GM23338 (cell line): ENCODE measurements at regions not wholly inside any gene's neighbourhood (a gene's known extent, or its start where the extent isn't known, plus 50 kb on each side); places are given as distances from the start of the nearest gene placed in this dataset.

Experiments
- ATAC-seq: fragments of 200-7000 bp; cut with Tn5 transposase; 3 replicates; pipeline ENCODE4 v1.9.1; 2020
- DNase-seq: peaks from one replicate; pipeline ENCODE4 v3.0.0-alpha.2; 2015; ENCODE audit warnings: low spot score
- H2AFZ ChIP-seq: fragments of 200-600 bp; sonication (generic); 2 replicates; pipeline ENCODE4 v1.8.0; 2016; ENCODE audit warnings: antibody characterized with exemption, mild to moderate bottlenecking, moderate library complexity
- H3F3A ChIP-seq: fragments of 200-600 bp; sonication (generic); replicated peaks from 2 replicates; pipeline ENCODE4 v1.8.0; 2017; ENCODE audit warnings: antibody characterized with exemption, mixed run types, low read depth
- H3K27ac ChIP-seq: fragments of 200-600 bp; sonication (generic); 2 replicates; pipeline ENCODE4 v1.6.1; 2016; ENCODE audit warnings: low read depth
- H3K27me3 ChIP-seq: fragments of 200-600 bp; sonication (generic); 2 replicates; pipeline ENCODE4 v1.8.0; 2016; ENCODE audit warnings: mild to moderate bottlenecking, mixed run types, moderate library complexity; ENCODE audit not compliant: insufficient read depth
- H3K36me3 ChIP-seq: fragments of 200-600 bp; sonication (generic); 2 replicates; pipeline ENCODE4 v1.8.0; 2016; ENCODE audit warnings: mild to moderate bottlenecking; ENCODE audit not compliant: insufficient read depth
- H3K4me1 ChIP-seq: fragments of 200-600 bp; sonication (generic); 2 replicates; pipeline ENCODE4 v1.8.0; 2016; ENCODE audit warnings: mild to moderate bottlenecking, moderate library complexity; ENCODE audit not compliant: insufficient read depth
- H3K4me2 ChIP-seq: fragments of 200-600 bp; sonication (generic); 2 replicates; pipeline ENCODE4 v1.7.1; 2017; ENCODE audit warnings: mixed run types
- H3K4me3 ChIP-seq: fragments of 200-600 bp; sonication (generic); 2 replicates; pipeline ENCODE4 v1.6.1; 2016; ENCODE audit warnings: mixed run types
- H3K79me2 ChIP-seq: fragments of 200-600 bp; sonication (generic); replicated peaks from 2 replicates; pipeline ENCODE4 v1.8.0; 2017; ENCODE audit warnings: mild to moderate bottlenecking; ENCODE audit not compliant: insufficient read depth
- H3K9me2 ChIP-seq: fragments of 200-600 bp; sonication (generic); 2 replicates; pipeline ENCODE4 v1.8.0; 2017; ENCODE audit not compliant: insufficient read depth
- H4K20me1 ChIP-seq: fragments of 200-600 bp; sonication (generic); replicated peaks from 2 replicates; pipeline ENCODE4 v1.8.0; 2017; ENCODE audit warnings: mild to moderate bottlenecking; ENCODE audit not compliant: insufficient read depth
- H3K27ac Mint-ChIP-seq: 2 replicates; pipeline ENCODE4 v1.8.0; 2020; ENCODE audit warnings: inconsistent platforms, mild to moderate bottlenecking, moderate library complexity, mixed read lengths
- H3K27me3 Mint-ChIP-seq: 3 replicates; pipeline ENCODE4 v1.8.0; 2022; ENCODE audit warnings: low read depth, mild to moderate bottlenecking, moderate library complexity, mixed read lengths, inconsistent platforms; ENCODE audit not compliant: insufficient read depth, poor library complexity
- H3K36me3 Mint-ChIP-seq: 3 replicates; pipeline ENCODE4 v1.8.0; 2021; ENCODE audit warnings: low read depth, mild to moderate bottlenecking, inconsistent platforms, moderate library complexity, mixed read lengths
- H3K4me1 Mint-ChIP-seq: 3 replicates; pipeline ENCODE4 v1.8.0; 2020; ENCODE audit warnings: mild to moderate bottlenecking, inconsistent platforms, mixed read lengths
- H3K4me3 Mint-ChIP-seq: 3 replicates; pipeline ENCODE4 v1.8.0; 2021; ENCODE audit warnings: moderate library complexity, mild to moderate bottlenecking, inconsistent platforms, mixed read lengths
- H3K9me3 Mint-ChIP-seq: 3 replicates; pipeline ENCODE4 v1.8.0; 2020; ENCODE audit warnings: moderate library complexity, mild to moderate bottlenecking, inconsistent platforms, mixed read lengths
- CREB1 ChIP-seq: fragments of 250-450 bp; sonication (Bioruptor Pico); IDR thresholded peaks from 2 replicates; pipeline ENCODE4 v1.5.0; 2020; ENCODE audit warnings: low read depth, mild to moderate bottlenecking, moderate library complexity
- EZH2 ChIP-seq: fragments of 200-600 bp; sonication (generic); IDR thresholded peaks from one replicate; pipeline ENCODE4 v1.8.0; 2017; ENCODE audit warnings: antibody characterized with exemption, mild to moderate bottlenecking, low read depth; ENCODE audit not compliant: unreplicated experiment
- EZH2phosphoT487 ChIP-seq: fragments of 200-600 bp; sonication (generic); IDR thresholded peaks from one replicate; pipeline ENCODE4 v1.8.1; 2018; ENCODE audit warnings: antibody characterized with exemption; ENCODE audit not compliant: unreplicated experiment
- JUNB ChIP-seq: IDR thresholded peaks from one replicate; pipeline ENCODE4 v1.6.1; 2016; ENCODE audit warnings: antibody characterized with exemption; ENCODE audit not compliant: unreplicated experiment
- NANOG ChIP-seq: IDR thresholded peaks from 2 replicates; pipeline ENCODE4 v1.6.1; 2016; ENCODE audit warnings: antibody characterized with exemption, borderline replicate concordance
- POLR2AphosphoS5 ChIP-seq: IDR thresholded peaks from 2 replicates; pipeline ENCODE4 v1.6.1; 2016; ENCODE audit warnings: antibody characterized with exemption, low read depth
- STAT1 ChIP-seq: IDR thresholded peaks from one replicate; pipeline ENCODE4 v1.6.1; 2016; ENCODE audit warnings: antibody characterized with exemption; ENCODE audit not compliant: unreplicated experiment
- ZNF114 ChIP-seq: fragments of 250-450 bp; sonication (Bioruptor Pico); IDR thresholded peaks from 2 replicates; pipeline ENCODE4 v1.5.0; 2020; ENCODE audit warnings: mild to moderate bottlenecking, moderate library complexity
- ZNF331 ChIP-seq: fragments of 250-450 bp; sonication (Bioruptor Pico); IDR thresholded peaks from 2 replicates; pipeline ENCODE4 v1.5.0; 2020; ENCODE audit warnings: low read depth, mild to moderate bottlenecking, moderate library complexity
- TF ChIP-seq, protein P1 (sequence below): IDR thresholded peaks from 2 replicates; pipeline ENCODE4 v1.6.1; 2016; ENCODE audit warnings: antibody characterized with exemption
- TF ChIP-seq, protein P2 (sequence below): IDR thresholded peaks from one replicate; pipeline ENCODE4 v1.6.1; 2018; ENCODE audit warnings: antibody characterized with exemption; ENCODE audit not compliant: unreplicated experiment
- TF ChIP-seq, protein P3 (sequence below): fragments of 250-450 bp; sonication (Bioruptor Pico); IDR thresholded peaks from 2 replicates; pipeline ENCODE4 v1.5.0; 2020; ENCODE audit warnings: mild to moderate bottlenecking, moderate library complexity
- TF ChIP-seq, protein P4 (sequence below), 2 experiments: fragments of 200-600 bp in 1 of 2; sonication (generic) in 1 of 2; conservative IDR thresholded peaks; 2 replicates each; pipeline versions ENCODE4 v1.5.1 to v1.6.1; 2016 to 2017; ENCODE audit warnings: antibody characterized with exemption in 2 of 2, low read depth in 2 of 2, mild to moderate bottlenecking in 2 of 2, moderate library complexity in 1 of 2

DNA sequence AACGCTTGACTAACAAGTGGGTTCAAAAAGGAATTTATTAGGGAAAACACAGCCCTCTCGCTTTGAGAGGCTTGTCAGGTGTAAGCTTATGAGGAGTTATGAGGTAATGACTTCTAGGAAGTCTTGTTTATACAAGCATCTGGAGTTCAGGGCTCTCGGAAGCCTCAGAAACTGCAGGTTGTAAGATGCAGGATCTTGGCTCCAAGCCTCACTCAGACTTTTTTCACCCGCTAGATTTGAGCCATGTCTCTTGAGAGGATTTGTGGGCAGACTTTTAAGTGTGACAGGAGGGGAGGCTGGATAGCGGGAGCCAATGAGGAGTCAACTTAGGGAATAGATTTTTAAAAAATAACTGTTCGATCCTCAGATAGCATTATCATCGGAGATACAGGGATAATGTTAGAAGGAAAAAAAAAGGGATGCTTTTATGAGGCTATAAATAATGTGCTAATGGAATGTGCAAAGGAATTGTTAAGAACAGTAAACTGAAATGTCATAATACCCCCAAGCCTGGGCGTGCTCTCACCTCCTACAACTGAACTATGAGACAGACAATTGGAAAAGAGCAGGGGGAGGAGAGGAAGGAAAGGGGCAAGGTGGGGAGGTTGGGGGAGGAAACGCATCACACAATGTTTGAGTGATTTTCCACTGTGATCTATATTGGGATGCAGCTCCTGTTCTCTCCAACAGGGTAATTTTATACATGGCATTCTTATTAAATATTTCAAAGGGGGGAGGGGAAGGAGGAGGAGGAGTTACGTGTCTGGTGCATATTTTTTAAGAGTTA, 107.4 kb upstream of the ESRRG start:
- H3K27me3 ChIP-seq: no peaks in the 10 kb centered on the region
- peaks cover 2% of the 10 kb centered on the region; the same call in 1 of the 2 replicates for H3K9me2 ChIP-seq
- Mint-ChIP-seq H3K4me3 (no peak overlapping the region), H3K27ac (0 out of 2 replicates have a peak overlapping the region, but pooled peaks have one; percentile 8), H3K27me3 (no peaks in the 10 kb centered on the region), H3K9me3 (no peaks in the 10 kb centered on the region; the same call in 2 of the 3 replicates), H3K36me3 (no peaks in the 10 kb centered on the region; the same call in 2 of the 3 replicates), H3K4me1 (peaks cover 26% of the 10 kb centered on the region)
- H2AFZ ChIP-seq: peak overlapping the region; percentile 84
- H3K4me2 ChIP-seq: peak overlapping the region; percentile 14; the same call in 1 of the 2 replicates
- no peak for TF ChIP-seq JUNB
- TF ChIP-seq CREB1 (CRISPR knock-in tag): no peak
- TF ChIP-seq ZNF114 (CRISPR knock-in tag): no peak
- TF ChIP-seq, protein P1, sequence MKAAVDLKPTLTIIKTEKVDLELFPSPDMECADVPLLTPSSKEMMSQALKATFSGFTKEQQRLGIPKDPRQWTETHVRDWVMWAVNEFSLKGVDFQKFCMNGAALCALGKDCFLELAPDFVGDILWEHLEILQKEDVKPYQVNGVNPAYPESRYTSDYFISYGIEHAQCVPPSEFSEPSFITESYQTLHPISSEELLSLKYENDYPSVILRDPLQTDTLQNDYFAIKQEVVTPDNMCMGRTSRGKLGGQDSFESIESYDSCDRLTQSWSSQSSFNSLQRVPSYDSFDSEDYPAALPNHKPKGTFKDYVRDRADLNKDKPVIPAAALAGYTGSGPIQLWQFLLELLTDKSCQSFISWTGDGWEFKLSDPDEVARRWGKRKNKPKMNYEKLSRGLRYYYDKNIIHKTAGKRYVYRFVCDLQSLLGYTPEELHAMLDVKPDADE: no peak
- TF ChIP-seq EZH2phosphoT487: no peak
- no peak for TF ChIP-seq POLR2AphosphoS5
- TF ChIP-seq ZNF331 (CRISPR knock-in tag): no peak
- TF ChIP-seq, protein P2, sequence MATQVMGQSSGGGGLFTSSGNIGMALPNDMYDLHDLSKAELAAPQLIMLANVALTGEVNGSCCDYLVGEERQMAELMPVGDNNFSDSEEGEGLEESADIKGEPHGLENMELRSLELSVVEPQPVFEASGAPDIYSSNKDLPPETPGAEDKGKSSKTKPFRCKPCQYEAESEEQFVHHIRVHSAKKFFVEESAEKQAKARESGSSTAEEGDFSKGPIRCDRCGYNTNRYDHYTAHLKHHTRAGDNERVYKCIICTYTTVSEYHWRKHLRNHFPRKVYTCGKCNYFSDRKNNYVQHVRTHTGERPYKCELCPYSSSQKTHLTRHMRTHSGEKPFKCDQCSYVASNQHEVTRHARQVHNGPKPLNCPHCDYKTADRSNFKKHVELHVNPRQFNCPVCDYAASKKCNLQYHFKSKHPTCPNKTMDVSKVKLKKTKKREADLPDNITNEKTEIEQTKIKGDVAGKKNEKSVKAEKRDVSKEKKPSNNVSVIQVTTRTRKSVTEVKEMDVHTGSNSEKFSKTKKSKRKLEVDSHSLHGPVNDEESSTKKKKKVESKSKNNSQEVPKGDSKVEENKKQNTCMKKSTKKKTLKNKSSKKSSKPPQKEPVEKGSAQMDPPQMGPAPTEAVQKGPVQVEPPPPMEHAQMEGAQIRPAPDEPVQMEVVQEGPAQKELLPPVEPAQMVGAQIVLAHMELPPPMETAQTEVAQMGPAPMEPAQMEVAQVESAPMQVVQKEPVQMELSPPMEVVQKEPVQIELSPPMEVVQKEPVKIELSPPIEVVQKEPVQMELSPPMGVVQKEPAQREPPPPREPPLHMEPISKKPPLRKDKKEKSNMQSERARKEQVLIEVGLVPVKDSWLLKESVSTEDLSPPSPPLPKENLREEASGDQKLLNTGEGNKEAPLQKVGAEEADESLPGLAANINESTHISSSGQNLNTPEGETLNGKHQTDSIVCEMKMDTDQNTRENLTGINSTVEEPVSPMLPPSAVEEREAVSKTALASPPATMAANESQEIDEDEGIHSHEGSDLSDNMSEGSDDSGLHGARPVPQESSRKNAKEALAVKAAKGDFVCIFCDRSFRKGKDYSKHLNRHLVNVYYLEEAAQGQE: no peak
- no peak for TF ChIP-seq NANOG
- TF ChIP-seq EZH2: no peak
- TF ChIP-seq, protein P3, sequence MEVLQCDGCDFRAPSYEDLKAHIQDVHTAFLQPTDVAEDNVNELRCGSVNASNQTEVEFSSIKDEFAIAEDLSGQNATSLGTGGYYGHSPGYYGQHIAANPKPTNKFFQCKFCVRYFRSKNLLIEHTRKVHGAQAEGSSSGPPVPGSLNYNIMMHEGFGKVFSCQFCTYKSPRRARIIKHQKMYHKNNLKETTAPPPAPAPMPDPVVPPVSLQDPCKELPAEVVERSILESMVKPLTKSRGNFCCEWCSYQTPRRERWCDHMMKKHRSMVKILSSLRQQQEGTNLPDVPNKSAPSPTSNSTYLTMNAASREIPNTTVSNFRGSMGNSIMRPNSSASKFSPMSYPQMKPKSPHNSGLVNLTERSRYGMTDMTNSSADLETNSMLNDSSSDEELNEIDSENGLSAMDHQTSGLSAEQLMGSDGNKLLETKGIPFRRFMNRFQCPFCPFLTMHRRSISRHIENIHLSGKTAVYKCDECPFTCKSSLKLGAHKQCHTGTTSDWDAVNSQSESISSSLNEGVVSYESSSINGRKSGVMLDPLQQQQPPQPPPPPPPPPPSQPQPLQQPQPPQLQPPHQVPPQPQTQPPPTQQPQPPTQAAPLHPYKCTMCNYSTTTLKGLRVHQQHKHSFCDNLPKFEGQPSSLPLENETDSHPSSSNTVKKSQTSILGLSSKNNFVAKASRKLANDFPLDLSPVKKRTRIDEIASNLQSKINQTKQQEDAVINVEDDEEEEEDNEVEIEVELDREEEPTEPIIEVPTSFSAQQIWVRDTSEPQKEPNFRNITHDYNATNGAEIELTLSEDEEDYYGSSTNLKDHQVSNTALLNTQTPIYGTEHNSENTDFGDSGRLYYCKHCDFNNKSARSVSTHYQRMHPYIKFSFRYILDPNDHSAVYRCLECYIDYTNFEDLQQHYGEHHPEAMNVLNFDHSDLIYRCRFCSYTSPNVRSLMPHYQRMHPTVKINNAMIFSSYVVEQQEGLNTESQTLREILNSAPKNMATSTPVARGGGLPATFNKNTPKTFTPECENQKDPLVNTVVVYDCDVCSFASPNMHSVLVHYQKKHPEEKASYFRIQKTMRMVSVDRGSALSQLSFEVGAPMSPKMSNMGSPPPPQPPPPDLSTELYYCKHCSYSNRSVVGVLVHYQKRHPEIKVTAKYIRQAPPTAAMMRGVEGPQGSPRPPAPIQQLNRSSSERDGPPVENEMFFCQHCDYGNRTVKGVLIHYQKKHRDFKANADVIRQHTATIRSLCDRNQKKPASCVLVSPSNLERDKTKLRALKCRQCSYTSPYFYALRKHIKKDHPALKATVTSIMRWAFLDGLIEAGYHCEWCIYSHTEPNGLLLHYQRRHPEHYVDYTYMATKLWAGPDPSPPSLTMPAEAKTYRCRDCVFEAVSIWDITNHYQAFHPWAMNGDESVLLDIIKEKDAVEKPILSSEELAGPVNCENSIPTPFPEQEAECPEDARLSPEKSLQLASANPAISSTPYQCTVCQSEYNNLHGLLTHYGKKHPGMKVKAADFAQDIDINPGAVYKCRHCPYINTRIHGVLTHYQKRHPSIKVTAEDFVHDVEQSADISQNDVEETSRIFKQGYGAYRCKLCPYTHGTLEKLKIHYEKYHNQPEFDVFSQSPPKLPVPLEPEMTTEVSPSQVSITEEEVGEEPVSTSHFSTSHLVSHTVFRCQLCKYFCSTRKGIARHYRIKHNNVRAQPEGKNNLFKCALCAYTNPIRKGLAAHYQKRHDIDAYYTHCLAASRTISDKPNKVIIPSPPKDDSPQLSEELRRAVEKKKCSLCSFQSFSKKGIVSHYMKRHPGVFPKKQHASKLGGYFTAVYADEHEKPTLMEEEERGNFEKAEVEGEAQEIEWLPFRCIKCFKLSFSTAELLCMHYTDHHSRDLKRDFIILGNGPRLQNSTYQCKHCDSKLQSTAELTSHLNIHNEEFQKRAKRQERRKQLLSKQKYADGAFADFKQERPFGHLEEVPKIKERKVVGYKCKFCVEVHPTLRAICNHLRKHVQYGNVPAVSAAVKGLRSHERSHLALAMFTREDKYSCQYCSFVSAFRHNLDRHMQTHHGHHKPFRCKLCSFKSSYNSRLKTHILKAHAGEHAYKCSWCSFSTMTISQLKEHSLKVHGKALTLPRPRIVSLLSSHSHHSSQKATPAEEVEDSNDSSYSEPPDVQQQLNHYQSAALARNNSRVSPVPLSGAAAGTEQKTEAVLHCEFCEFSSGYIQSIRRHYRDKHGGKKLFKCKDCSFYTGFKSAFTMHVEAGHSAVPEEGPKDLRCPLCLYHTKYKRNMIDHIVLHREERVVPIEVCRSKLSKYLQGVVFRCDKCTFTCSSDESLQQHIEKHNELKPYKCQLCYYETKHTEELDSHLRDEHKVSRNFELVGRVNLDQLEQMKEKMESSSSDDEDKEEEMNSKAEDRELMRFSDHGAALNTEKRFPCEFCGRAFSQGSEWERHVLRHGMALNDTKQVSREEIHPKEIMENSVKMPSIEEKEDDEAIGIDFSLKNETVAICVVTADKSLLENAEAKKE (CRISPR knock-in tag): no peak
- TF ChIP-seq STAT1: no peak
- TF ChIP-seq, protein P4, sequence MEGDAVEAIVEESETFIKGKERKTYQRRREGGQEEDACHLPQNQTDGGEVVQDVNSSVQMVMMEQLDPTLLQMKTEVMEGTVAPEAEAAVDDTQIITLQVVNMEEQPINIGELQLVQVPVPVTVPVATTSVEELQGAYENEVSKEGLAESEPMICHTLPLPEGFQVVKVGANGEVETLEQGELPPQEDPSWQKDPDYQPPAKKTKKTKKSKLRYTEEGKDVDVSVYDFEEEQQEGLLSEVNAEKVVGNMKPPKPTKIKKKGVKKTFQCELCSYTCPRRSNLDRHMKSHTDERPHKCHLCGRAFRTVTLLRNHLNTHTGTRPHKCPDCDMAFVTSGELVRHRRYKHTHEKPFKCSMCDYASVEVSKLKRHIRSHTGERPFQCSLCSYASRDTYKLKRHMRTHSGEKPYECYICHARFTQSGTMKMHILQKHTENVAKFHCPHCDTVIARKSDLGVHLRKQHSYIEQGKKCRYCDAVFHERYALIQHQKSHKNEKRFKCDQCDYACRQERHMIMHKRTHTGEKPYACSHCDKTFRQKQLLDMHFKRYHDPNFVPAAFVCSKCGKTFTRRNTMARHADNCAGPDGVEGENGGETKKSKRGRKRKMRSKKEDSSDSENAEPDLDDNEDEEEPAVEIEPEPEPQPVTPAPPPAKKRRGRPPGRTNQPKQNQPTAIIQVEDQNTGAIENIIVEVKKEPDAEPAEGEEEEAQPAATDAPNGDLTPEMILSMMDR (conservative IDR thresholded peaks at IDR 0.05; ENCODE audit: low read depth in 2 of 2): no peak
- H3K36me3 ChIP-seq: no peaks in the 10 kb centered on the region
- H3K79me2 ChIP-seq: no peaks in the 10 kb centered on the region
- no peaks in the 10 kb centered on the region for H4K20me1 ChIP-seq
- no peak for ATAC-seq
- H3F3A ChIP-seq: no peaks in the 10 kb centered on the region
- peaks cover 19% of the 10 kb centered on the region for H3K4me1 ChIP-seq
- no peak for DNase-seq
- H3K27ac ChIP-seq: no peak overlapping the region
- H3K4me3 ChIP-seq: no peak overlapping the region
